ENCODE measurements at regions not wholly inside any gene's neighbourhood (a gene's known extent, or its start where the extent isn't known, plus 50 kb on each side); places are given as distances from the start of the nearest gene placed in this dataset.

GRCh38 chr6:48417927-48418326, 306.9 kb upstream of the PTCHD4 start:
- ChIA-PET POLR2A (no interaction called here), CTCF (ENCODE audit: low intra/inter-chr PET ratio, low total read pairs) (no interaction called here)
- FAIRE-seq (no peak), ATAC-seq (no peak), DNase-seq (ENCODE audit: low spot score) (no peak)
- intact Hi-C loops (cut with micrococcal nuclease; ENCODE audit: unreplicated experiment): no loop called here
- Histone ChIP-seq H3K27me3 (ENCODE audit: control insufficient read depth in 1 of 2, insufficient read depth in 2 of 2, low read length in 2 of 2) (no peaks in the 10 kb centered on the region), H3K27ac (ENCODE audit: extremely low read length, insufficient read depth, low read length) (no peak overlapping the region), H3K4me1 (ENCODE audit: insufficient read depth, low read length) (no peaks in the 10 kb centered on the region), H4K20me1 (ENCODE audit: insufficient read depth, low read length) (no peaks in the 10 kb centered on the region), H3K36me3 (replicated peaks in 1 of 2; ENCODE audit: control insufficient read depth in 1 of 2, insufficient read depth in 2 of 2, low read length in 2 of 2) (no peaks in the 10 kb centered on the region), H3K9me3 (ENCODE audit: low read length) (no peaks in the 10 kb centered on the region), H3K79me2 (ENCODE audit: insufficient read depth, low read length) (no peaks in the 10 kb centered on the region), H3K4me2 (ENCODE audit: low read depth, low read length) (no peak overlapping the region), H3K4me3 (replicated peaks in 1 of 3; ENCODE audit: insufficient read depth in 1 of 3, low read depth in 2 of 3, low read length in 3 of 3) (no peak overlapping the region), H2AFZ (ENCODE audit: low read length) (no peak overlapping the region), H3K9ac (ENCODE audit: insufficient read depth, low read depth, low read length) (no peak overlapping the region)
- WGBS (ENCODE audit: low lambda C conversion rate): 14% methylated on average over 4 of the region's 4 CpGs
- no TSS peak for BruUV-seq (replicated peaks)
- TF ChIP-seq MLXIP (CRISPR knock-in tag; IDR thresholded peaks at IDR 0.05; ENCODE audit: borderline replicate concordance) (no peak), ELF1 (CRISPR knock-in tag; IDR thresholded peaks at IDR 0.05) (no peak)
- in situ Hi-C loops (cut with HindIII; ENCODE audit: extremely low pct_ligation_motif_present, low pct_unique_long_range_greater_than_20kb): no loop called here

GRCh38 chr6:48412656-48413055, 301.7 kb upstream of the PTCHD4 start:
- ATAC-seq (no peak; the same call in 2 of the 3 replicates), FAIRE-seq (no peak), DNase-seq (ENCODE audit: low spot score) (no peak)
- Histone ChIP-seq H3K4me3 (replicated peaks in 1 of 3; ENCODE audit: insufficient read depth in 1 of 3, low read depth in 2 of 3, low read length in 3 of 3) (no peak overlapping the region), H3K9ac (ENCODE audit: insufficient read depth, low read depth, low read length) (no peak overlapping the region), H3K9me3 (ENCODE audit: low read length) (no peaks in the 10 kb centered on the region), H3K4me1 (ENCODE audit: insufficient read depth, low read length) (no peaks in the 10 kb centered on the region), H3K4me2 (ENCODE audit: low read depth, low read length) (no peak overlapping the region), H3K27me3 (ENCODE audit: control insufficient read depth in 1 of 2, insufficient read depth in 2 of 2, low read length in 2 of 2) (no peaks in the 10 kb centered on the region), H3K79me2 (ENCODE audit: insufficient read depth, low read length) (no peaks in the 10 kb centered on the region), H4K20me1 (ENCODE audit: insufficient read depth, low read length) (no peaks in the 10 kb centered on the region), H2AFZ (ENCODE audit: low read length) (no peak overlapping the region), H3K36me3 (replicated peaks in 1 of 2; ENCODE audit: control insufficient read depth in 1 of 2, insufficient read depth in 2 of 2, low read length in 2 of 2) (no peaks in the 10 kb centered on the region), H3K27ac (ENCODE audit: extremely low read length, insufficient read depth, low read length) (no peak overlapping the region)
- CTCF ChIA-PET (ENCODE audit: low intra/inter-chr PET ratio, low total read pairs): no interaction called here
- POLR2A ChIA-PET: no interaction called here
- intact Hi-C loops (cut with micrococcal nuclease; ENCODE audit: unreplicated experiment) (no loop called here), in situ Hi-C loops (cut with HindIII; ENCODE audit: extremely low pct_ligation_motif_present, low pct_unique_long_range_greater_than_20kb) (no loop called here)
- BruUV-seq (replicated peaks): no TSS peak
- 21% methylated on average over 2 of the region's 2 CpGs for WGBS (ENCODE audit: low lambda C conversion rate)
- TF ChIP-seq GABPA (IDR thresholded peaks at IDR 0.05; ENCODE audit: low read depth, low read length): no peak
- TF ChIP-seq GABPA (CRISPR knock-in tag; IDR thresholded peaks at IDR 0.05; ENCODE audit: low read depth): no peak
- no peak for TF ChIP-seq UBTF (CRISPR knock-in tag; IDR thresholded peaks at IDR 0.05)
- TF ChIP-seq ASH2L (IDR thresholded peaks at IDR 0.05; ENCODE audit: insufficient read length, low read depth, low read length): no peak
